ENCODE measurements at regions not wholly inside any gene's neighbourhood (a gene's known extent, or its start where the extent isn't known, plus 50 kb on each side); places are given as distances from the start of the nearest gene placed in this dataset.

DNA sequence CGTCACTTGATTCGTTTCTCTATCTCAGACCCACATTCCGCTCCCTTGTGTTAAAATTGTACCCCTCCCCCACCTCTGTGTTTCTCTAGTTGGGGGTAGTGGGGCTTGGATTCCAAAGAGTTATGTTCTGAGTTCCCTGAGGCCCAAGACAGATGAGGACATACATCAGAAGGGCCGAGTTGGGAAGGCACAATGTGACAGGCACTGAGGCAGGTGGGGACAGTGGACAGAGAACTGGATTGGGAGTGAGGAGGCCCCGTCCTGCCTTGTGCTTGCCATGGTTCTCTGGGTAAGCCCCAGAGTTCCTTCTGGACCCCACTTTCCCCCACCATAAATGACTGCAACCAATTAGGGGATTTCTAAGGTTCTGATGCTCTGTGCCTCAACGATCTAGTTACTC, 80.5 kb upstream of the ETV3 start:
- Mint-ChIP-seq H3K36me3 (ENCODE audit: insufficient read depth, unreplicated experiment) (no peaks in the 10 kb centered on the region), H3K27me3 (ENCODE audit: insufficient read depth, unreplicated experiment) (no peaks in the 10 kb centered on the region), H3K9me3 (ENCODE audit: unreplicated experiment) (peaks cover 34% of the 10 kb centered on the region), H3K4me1 (ENCODE audit: low read depth, unreplicated experiment) (no peaks in the 10 kb centered on the region), H3K27ac (ENCODE audit: unreplicated experiment) (no peak overlapping the region), H3K4me3 (ENCODE audit: unreplicated experiment) (no peak overlapping the region)
- Histone ChIP-seq H3K9me3 (peaks cover 2% of the 10 kb centered on the region), H3K4me3 (ENCODE audit: low read depth, low read length) (no peak overlapping the region), H3K36me3 (ENCODE audit: control insufficient read depth, insufficient read depth, low read length) (no peaks in the 10 kb centered on the region), H3K4me1 (no peaks in the 10 kb centered on the region), H3K27me3 (replicated peaks; ENCODE audit: control insufficient read depth, insufficient read depth, low read length) (no peaks in the 10 kb centered on the region)
- POLR2A ChIA-PET: no interaction called here
- CTCF ChIA-PET: no interaction called here
- TF ChIP-seq, protein P1, sequence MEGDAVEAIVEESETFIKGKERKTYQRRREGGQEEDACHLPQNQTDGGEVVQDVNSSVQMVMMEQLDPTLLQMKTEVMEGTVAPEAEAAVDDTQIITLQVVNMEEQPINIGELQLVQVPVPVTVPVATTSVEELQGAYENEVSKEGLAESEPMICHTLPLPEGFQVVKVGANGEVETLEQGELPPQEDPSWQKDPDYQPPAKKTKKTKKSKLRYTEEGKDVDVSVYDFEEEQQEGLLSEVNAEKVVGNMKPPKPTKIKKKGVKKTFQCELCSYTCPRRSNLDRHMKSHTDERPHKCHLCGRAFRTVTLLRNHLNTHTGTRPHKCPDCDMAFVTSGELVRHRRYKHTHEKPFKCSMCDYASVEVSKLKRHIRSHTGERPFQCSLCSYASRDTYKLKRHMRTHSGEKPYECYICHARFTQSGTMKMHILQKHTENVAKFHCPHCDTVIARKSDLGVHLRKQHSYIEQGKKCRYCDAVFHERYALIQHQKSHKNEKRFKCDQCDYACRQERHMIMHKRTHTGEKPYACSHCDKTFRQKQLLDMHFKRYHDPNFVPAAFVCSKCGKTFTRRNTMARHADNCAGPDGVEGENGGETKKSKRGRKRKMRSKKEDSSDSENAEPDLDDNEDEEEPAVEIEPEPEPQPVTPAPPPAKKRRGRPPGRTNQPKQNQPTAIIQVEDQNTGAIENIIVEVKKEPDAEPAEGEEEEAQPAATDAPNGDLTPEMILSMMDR (IDR thresholded peaks at IDR 0.05; ENCODE audit: insufficient read depth in 1 of 2, low read depth in 1 of 2, low read length in 1 of 2, severe bottlenecking in 1 of 2, unreplicated experiment in 1 of 2): no peak
- intact Hi-C loops (cut with micrococcal nuclease; ENCODE audit: unreplicated experiment): no loop called here
- BruUV-seq (replicated peaks): no TSS peak
- no peak for DNase-seq

DNA sequence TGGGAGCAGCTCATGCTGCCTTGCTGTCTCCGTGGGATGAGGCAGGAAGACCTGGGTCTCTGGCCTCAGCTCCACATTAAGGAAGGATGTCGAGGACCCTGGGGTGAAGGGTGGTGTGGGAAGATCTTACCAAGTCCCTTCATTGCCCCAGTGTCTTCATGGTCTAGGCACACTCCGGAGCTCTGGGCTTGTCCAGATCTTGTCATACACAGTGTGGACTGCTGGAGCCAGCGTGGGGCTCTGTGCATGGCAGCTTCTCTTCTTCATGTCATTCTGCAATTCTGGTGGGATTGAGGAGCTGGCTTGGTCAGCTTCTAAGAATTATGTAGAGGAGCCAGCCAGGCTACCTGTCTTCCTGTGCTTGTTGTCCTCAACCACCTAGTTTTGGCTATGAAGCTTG, 79.3 kb upstream of the ETV3 start:
- Mint-ChIP-seq H3K27me3 (ENCODE audit: insufficient read depth, unreplicated experiment) (no peaks in the 10 kb centered on the region), H3K36me3 (ENCODE audit: insufficient read depth, unreplicated experiment) (no peaks in the 10 kb centered on the region), H3K9me3 (ENCODE audit: unreplicated experiment) (peaks cover 46% of the 10 kb centered on the region), H3K4me1 (ENCODE audit: low read depth, unreplicated experiment) (no peaks in the 10 kb centered on the region), H3K27ac (ENCODE audit: unreplicated experiment) (no peak overlapping the region), H3K4me3 (ENCODE audit: unreplicated experiment) (no peak overlapping the region)
- no peaks in the 10 kb centered on the region for H3K27me3 ChIP-seq (replicated peaks; ENCODE audit: control insufficient read depth, insufficient read depth, low read length)
- ChIA-PET POLR2A (no interaction called here), CTCF (no interaction called here)
- no peaks in the 10 kb centered on the region for H3K4me1 ChIP-seq
- intact Hi-C loops (cut with micrococcal nuclease; ENCODE audit: unreplicated experiment): no loop called here
- H3K4me3 ChIP-seq (ENCODE audit: low read depth, low read length): no peak overlapping the region
- TF ChIP-seq, protein P1 (IDR thresholded peaks at IDR 0.05; ENCODE audit: insufficient read depth in 1 of 2, low read depth in 1 of 2, low read length in 1 of 2, severe bottlenecking in 1 of 2, unreplicated experiment in 1 of 2): no peak
- no TSS peak for BruUV-seq (replicated peaks)
- DNase-seq: no peak
- H3K36me3 ChIP-seq (ENCODE audit: control insufficient read depth, insufficient read depth, low read length): no peaks in the 10 kb centered on the region
- H3K9me3 ChIP-seq: no peaks in the 10 kb centered on the region; the same call in none of the 2 replicates

DNA sequence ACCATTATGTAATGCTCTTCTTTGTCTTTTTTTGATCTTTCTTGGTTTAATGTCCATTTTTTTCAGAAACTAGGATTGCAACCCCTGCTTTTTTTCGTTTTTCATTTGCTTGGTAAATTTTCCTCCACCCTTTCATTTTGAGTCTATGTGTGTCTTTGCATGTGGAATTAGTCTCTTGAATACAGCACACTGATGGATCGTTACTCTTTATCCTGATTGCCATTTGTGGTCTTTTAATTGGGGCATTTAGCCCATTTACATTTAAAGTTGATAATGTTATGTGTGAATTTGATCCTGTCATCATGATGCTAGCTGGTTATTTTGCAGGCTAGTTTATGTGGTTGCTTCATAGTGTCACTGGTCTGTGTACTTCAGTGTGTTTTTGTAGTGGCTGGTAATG, 75.6 kb upstream of the ETV3 start:
- DNase-seq: no peak
- peaks cover 4% of the 10 kb centered on the region for H3K9me3 ChIP-seq
- H3K36me3 ChIP-seq (ENCODE audit: control insufficient read depth, insufficient read depth, low read length): no peaks in the 10 kb centered on the region
- no peaks in the 10 kb centered on the region for H3K4me1 Mint-ChIP-seq (ENCODE audit: low read depth, unreplicated experiment)
- H3K27me3 ChIP-seq (replicated peaks; ENCODE audit: control insufficient read depth, insufficient read depth, low read length): no peaks in the 10 kb centered on the region
- ChIA-PET CTCF (no interaction called here), POLR2A (no interaction called here)
- no TSS peak for BruUV-seq (replicated peaks)
- peaks cover 49% of the 10 kb centered on the region for H3K9me3 Mint-ChIP-seq (ENCODE audit: unreplicated experiment)
- H3K36me3 Mint-ChIP-seq (ENCODE audit: insufficient read depth, unreplicated experiment): no peaks in the 10 kb centered on the region
- intact Hi-C loops (cut with micrococcal nuclease; ENCODE audit: unreplicated experiment): no loop called here
- no peak overlapping the region for H3K4me3 ChIP-seq (ENCODE audit: low read depth, low read length)
- no peaks in the 10 kb centered on the region for H3K4me1 ChIP-seq
- no peaks in the 10 kb centered on the region for H3K27me3 Mint-ChIP-seq (ENCODE audit: insufficient read depth, unreplicated experiment)
- TF ChIP-seq, protein P1 (IDR thresholded peaks at IDR 0.05; ENCODE audit: insufficient read depth in 1 of 2, low read depth in 1 of 2, low read length in 1 of 2, severe bottlenecking in 1 of 2, unreplicated experiment in 1 of 2): no peak
- no peak overlapping the region for H3K4me3 Mint-ChIP-seq (ENCODE audit: unreplicated experiment)
- no peak overlapping the region for H3K27ac Mint-ChIP-seq (ENCODE audit: unreplicated experiment)

Data from Caco-2 (cell line).